Sigmoid colon (tissue), 6 donors: ENCODE measurements at regions not wholly inside any gene's neighbourhood (a gene's known extent, or its start where the extent isn't known, plus 50 kb on each side); places are given as distances from the start of the nearest gene placed in this dataset.

Experiments
- DNase-seq: peaks from one replicate; pipeline ENCODE4 v3.0.0-alpha.2; 2019
- H3K27ac ChIP-seq, 4 donors: fragments of 200-600 bp; sonication (generic); one replicate each; pipeline ENCODE4 v1.5.1; 2016 to 2019; ENCODE audit warnings: mild to moderate bottlenecking in 1 of 4
- H3K27me3 ChIP-seq, 3 donors: fragments of 200-600 bp; sonication (generic); one replicate each; pipeline ENCODE4 v1.5.1; 2019; ENCODE audit warnings: mild to moderate bottlenecking in 1 of 3
- H3K36me3 ChIP-seq, 4 donors: fragments of 200-600 bp; sonication (generic); one replicate each; pipeline ENCODE4 v1.5.1; 2016 to 2019
- H3K4me1 ChIP-seq, 4 donors: fragments of 200-600 bp; sonication (generic); one replicate each; pipeline ENCODE4 v1.5.1; 2017 to 2019
- H3K4me3 ChIP-seq, 4 donors: fragments of 200-600 bp; sonication (generic); one replicate each; pipeline ENCODE4 v1.5.1; 2017 to 2019; ENCODE audit warnings: mild to moderate bottlenecking in 2 of 4, moderate library complexity in 1 of 4
- H3K9me3 ChIP-seq, 4 donors: fragments of 200-600 bp in 3 of 4; sonication (generic) in 3 of 4; one replicate each; pipeline versions ENCODE4 v1.5.1 to v1.6.1; 2013 to 2019
- CTCF ChIP-seq, 4 experiments: fragments of 450-650 bp in 3 of 4; fragments of 200-600 bp in 1 of 4; IDR thresholded peaks; one replicate each; pipeline ENCODE4 v1.5.1; 2016 to 2019; ENCODE audit warnings: antibody characterized with exemption in 4 of 4, mild to moderate bottlenecking in 3 of 4, moderate library complexity in 2 of 4
- EP300 ChIP-seq, 4 donors: sonication (generic); formaldehyde crosslinking; IDR thresholded peaks; one replicate each; pipeline ENCODE4 v1.6.1; 2017; ENCODE audit warnings: antibody characterized with exemption in 4 of 4
- POLR2A ChIP-seq, 2 donors: fragments of 450-650 bp; IDR thresholded peaks; one replicate each; pipeline ENCODE4 v1.6.1; 2016; ENCODE audit warnings: antibody characterized with exemption in 2 of 2, mild to moderate bottlenecking in 2 of 2, moderate library complexity in 2 of 2
- POLR2AphosphoS5 ChIP-seq, 4 donors: sonication (generic); formaldehyde crosslinking; IDR thresholded peaks; one replicate each; pipeline ENCODE4 v1.6.1; 2017; ENCODE audit warnings: antibody characterized with exemption in 4 of 4
- WGBS, 2 donors: extraction: QIAGEN DNeasy Blood & Tissue Kit; methylation state at CpG; one replicate each; pipeline ENCODE4 v1.1.7; 2013; 5-methylcytosine and 5-hydroxymethylcytosine counted together
- intact Hi-C: fragments of 100-400 bp; cut with DNase I; formaldehyde crosslinking; loops from one replicate; pipeline ENCODE4 v1.15.1; 2023
- donor health status: healthy with polysubstance abuse.
- donor health status: healthy.

GRCh38 chr12:3975652-3976051, 102.5 kb upstream of the PARP11 start:
- DNase-seq = no peak
- WGBS, 2 donors = 81 to 87% methylated on average over 3 of the region's 3 CpGs
- Histone ChIP-seq H3K27me3 (no peaks in the 10 kb centered on the region), H3K27ac (no peak overlapping the region), H3K9me3 (no peaks in the 10 kb centered on the region), H3K36me3 (no peaks in the 10 kb centered on the region), H3K4me3 (no peak overlapping the region), H3K4me1 (no peaks in the 10 kb centered on the region)
- no peak for TF ChIP-seq CTCF (IDR thresholded peaks at IDR 0.05)
- no peak for TF ChIP-seq POLR2AphosphoS5 (IDR thresholded peaks at IDR 0.05)
- TF ChIP-seq EP300 (IDR thresholded peaks at IDR 0.05) = no peak
- TF ChIP-seq POLR2A (IDR thresholded peaks at IDR 0.05) = no peak
- intact Hi-C loops = no loop called here

- no peaks in the 10 kb centered on the region for H3K9me3 ChIP-seq
- intact Hi-C loops = no loop called here
- no peaks in the 10 kb centered on the region for H3K27me3 ChIP-seq
- H3K36me3 ChIP-seq = no peaks in the 10 kb centered on the region
- TF ChIP-seq POLR2AphosphoS5 (IDR thresholded peaks at IDR 0.05) (no peak), EP300 (IDR thresholded peaks at IDR 0.05) (no peak), CTCF (IDR thresholded peaks at IDR 0.05) (no peak), POLR2A (IDR thresholded peaks at IDR 0.05) (no peak)
- 65 to 91% methylated on average over 8 of the region's 8 CpGs for WGBS, 2 donors
- DNase-seq = no peak
- no peak overlapping the region for H3K4me3 ChIP-seq
- no peak overlapping the region for H3K27ac ChIP-seq
- H3K4me1 ChIP-seq = no peaks in the 10 kb centered on the region
Measured at GRCh38 chr12:3974883-3975282, 101.7 kb upstream of the PARP11 start.

- Histone ChIP-seq H3K4me3 (no peak overlapping the region), H3K9me3 (no peaks in the 10 kb centered on the region), H3K4me1 (no peaks in the 10 kb centered on the region), H3K36me3 (no peaks in the 10 kb centered on the region), H3K27ac (no peak overlapping the region), H3K27me3 (no peaks in the 10 kb centered on the region)
- TF ChIP-seq POLR2A (IDR thresholded peaks at IDR 0.05) = no peak
- TF ChIP-seq EP300 (IDR thresholded peaks at IDR 0.05) = no peak
- no peak for TF ChIP-seq CTCF (IDR thresholded peaks at IDR 0.05)
- no peak for TF ChIP-seq POLR2AphosphoS5 (IDR thresholded peaks at IDR 0.05)
- WGBS, 2 donors = 53 to 68% methylated on average over 4 of the region's 4 CpGs
- intact Hi-C loops = no loop called here
- DNase-seq = no peak
Measured at GRCh38 chr12:3973973-3974644, 100.9 kb upstream of the PARP11 start.

- intact Hi-C loops = no loop called here
- no peaks in the 10 kb centered on the region for H3K27me3 ChIP-seq
- H3K4me1 ChIP-seq = no peaks in the 10 kb centered on the region
- TF ChIP-seq EP300 (IDR thresholded peaks at IDR 0.05) (no peak), CTCF (IDR thresholded peaks at IDR 0.05) (no peak), POLR2AphosphoS5 (IDR thresholded peaks at IDR 0.05) (no peak), POLR2A (IDR thresholded peaks at IDR 0.05) (no peak)
- no peaks in the 10 kb centered on the region for H3K9me3 ChIP-seq
- 73 to 81% methylated on average over 14 of the region's 14 CpGs for WGBS, 2 donors
- no peak for DNase-seq
- H3K27ac ChIP-seq = no peak overlapping the region
- no peak overlapping the region for H3K4me3 ChIP-seq
- no peaks in the 10 kb centered on the region for H3K36me3 ChIP-seq
Measured at GRCh38 chr12:3973269-3973884, 100.2 kb upstream of the PARP11 start.
